ENCODE measurements at regions not wholly inside any gene's neighbourhood (a gene's known extent, or its start where the extent isn't known, plus 50 kb on each side); places are given as distances from the start of the nearest gene placed in this dataset.

- no peak for TF ChIP-seq POLR2A (IDR thresholded peaks at IDR 0.05; ENCODE audit: low read depth, low read length)
- no peak for TF ChIP-seq TAF1 (IDR thresholded peaks at IDR 0.05; ENCODE audit: low read depth, low read length)
- no peak for TF ChIP-seq SPI1 (IDR thresholded peaks at IDR 0.05; ENCODE audit: low read depth, low read length)
Measured at GRCh38 chr6:4593951-4594350, 182.3 kb upstream of the CDYL start.

Measured in GM12891 (cell line).